Neural crest cell (in vitro differentiated cells): ENCODE measurements at regions not wholly inside any gene's neighbourhood (a gene's known extent, or its start where the extent isn't known, plus 50 kb on each side); places are given as distances from the start of the nearest gene placed in this dataset.

Experiments used
- DNase-seq: peaks from one replicate; pipeline ENCODE4 v3.0.0; 2021; ENCODE audit warnings: low read depth, mixed read lengths, low spot score
- H3K27ac Mint-ChIP-seq: one replicate; pipeline ENCODE4 v1.8.0; 2021; ENCODE audit warnings: mild to moderate bottlenecking, mixed read lengths; ENCODE audit not compliant: unreplicated experiment
- H3K27me3 Mint-ChIP-seq: 2 replicates; pipeline ENCODE4 v1.8.0; 2021; ENCODE audit warnings: low read depth, mild to moderate bottlenecking, mixed read lengths
- H3K36me3 Mint-ChIP-seq: 2 replicates; pipeline ENCODE4 v1.8.0; 2021; ENCODE audit warnings: low read depth, mild to moderate bottlenecking, mixed read lengths
- H3K4me1 Mint-ChIP-seq: 2 replicates; pipeline ENCODE4 v1.8.0; 2021; ENCODE audit warnings: mixed read lengths
- H3K4me3 Mint-ChIP-seq: one replicate; pipeline ENCODE4 v1.8.0; 2021; ENCODE audit warnings: mild to moderate bottlenecking, mixed read lengths
- H3K9me3 Mint-ChIP-seq: 2 replicates; pipeline ENCODE4 v1.8.0; 2021; ENCODE audit warnings: mixed read lengths
- TF ChIP-seq, protein P1 (sequence below): fragments of 200-600 bp; sonication (generic); conservative IDR thresholded peaks from 2 replicates; pipeline ENCODE4 v1.5.0; 2021; ENCODE audit warnings: antibody characterized with exemption, mild to moderate bottlenecking

DNA sequence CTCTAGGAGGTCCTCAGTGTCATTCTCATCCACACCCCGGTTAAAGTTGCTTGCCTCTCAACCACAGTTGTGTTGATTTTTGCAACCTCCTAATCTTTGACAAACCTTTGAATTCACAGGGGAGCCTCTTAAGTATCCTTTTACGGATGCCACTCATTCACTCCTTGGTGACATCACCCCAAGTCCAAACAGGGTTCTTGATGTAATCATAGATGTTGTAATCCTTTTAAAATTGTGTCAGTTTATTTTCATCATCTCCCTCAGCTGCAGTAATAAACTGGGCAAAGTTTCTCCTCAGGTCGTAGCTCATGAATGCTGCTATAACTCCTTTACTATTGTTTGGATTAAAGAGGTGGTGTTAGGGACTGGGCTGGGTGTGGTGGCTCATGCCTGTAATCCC, 637.2 kb upstream of the NUDT12 start:
- no peak overlapping the region for H3K4me3 Mint-ChIP-seq
- no peak overlapping the region for H3K27ac Mint-ChIP-seq
- no peaks in the 10 kb centered on the region for H3K27me3 Mint-ChIP-seq
- TF ChIP-seq, protein P1, sequence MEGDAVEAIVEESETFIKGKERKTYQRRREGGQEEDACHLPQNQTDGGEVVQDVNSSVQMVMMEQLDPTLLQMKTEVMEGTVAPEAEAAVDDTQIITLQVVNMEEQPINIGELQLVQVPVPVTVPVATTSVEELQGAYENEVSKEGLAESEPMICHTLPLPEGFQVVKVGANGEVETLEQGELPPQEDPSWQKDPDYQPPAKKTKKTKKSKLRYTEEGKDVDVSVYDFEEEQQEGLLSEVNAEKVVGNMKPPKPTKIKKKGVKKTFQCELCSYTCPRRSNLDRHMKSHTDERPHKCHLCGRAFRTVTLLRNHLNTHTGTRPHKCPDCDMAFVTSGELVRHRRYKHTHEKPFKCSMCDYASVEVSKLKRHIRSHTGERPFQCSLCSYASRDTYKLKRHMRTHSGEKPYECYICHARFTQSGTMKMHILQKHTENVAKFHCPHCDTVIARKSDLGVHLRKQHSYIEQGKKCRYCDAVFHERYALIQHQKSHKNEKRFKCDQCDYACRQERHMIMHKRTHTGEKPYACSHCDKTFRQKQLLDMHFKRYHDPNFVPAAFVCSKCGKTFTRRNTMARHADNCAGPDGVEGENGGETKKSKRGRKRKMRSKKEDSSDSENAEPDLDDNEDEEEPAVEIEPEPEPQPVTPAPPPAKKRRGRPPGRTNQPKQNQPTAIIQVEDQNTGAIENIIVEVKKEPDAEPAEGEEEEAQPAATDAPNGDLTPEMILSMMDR, result no peak
- H3K4me1 Mint-ChIP-seq, result no peaks in the 10 kb centered on the region
- no peak for DNase-seq
- H3K9me3 Mint-ChIP-seq, result no peaks in the 10 kb centered on the region
- no peaks in the 10 kb centered on the region for H3K36me3 Mint-ChIP-seq

GRCh38 chr5:104198156-104198555, 635.6 kb upstream of the NUDT12 start:
- DNase-seq, result no peak
- Mint-ChIP-seq H3K9me3 (no peaks in the 10 kb centered on the region), H3K27ac (no peak overlapping the region), H3K4me1 (no peaks in the 10 kb centered on the region), H3K27me3 (no peaks in the 10 kb centered on the region), H3K4me3 (no peak overlapping the region), H3K36me3 (no peaks in the 10 kb centered on the region)
- TF ChIP-seq, protein P1, result no peak

GRCh38 chr5:104189909-104190308, 627.3 kb upstream of the NUDT12 start:
- no peak for DNase-seq
- Mint-ChIP-seq H3K27ac (no peak overlapping the region), H3K4me3 (no peak overlapping the region), H3K27me3 (no peaks in the 10 kb centered on the region), H3K4me1 (no peaks in the 10 kb centered on the region), H3K36me3 (peaks cover 10% of the 10 kb centered on the region), H3K9me3 (peaks cover 15% of the 10 kb centered on the region)
- TF ChIP-seq, protein P1, result no peak

DNA sequence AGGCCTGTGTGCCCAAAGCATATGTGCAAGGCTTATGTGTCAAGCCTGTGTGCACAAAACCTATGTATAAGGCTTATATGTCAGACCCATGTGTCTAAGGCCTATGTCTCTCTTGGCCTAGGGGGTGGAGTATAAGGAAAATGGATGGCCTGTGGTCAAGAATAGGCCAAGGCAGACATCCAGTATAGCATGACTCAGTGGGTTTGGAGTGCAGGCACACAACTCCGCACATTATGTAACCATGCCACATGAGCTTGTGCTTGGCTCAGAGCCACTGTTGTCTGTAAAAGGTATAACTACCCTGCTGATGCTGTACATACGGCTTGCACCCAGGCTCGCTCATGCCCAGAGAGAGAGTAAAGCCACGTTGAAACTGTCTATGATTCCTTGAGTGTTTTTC, 626.4 kb upstream of the NUDT12 start:
- DNase-seq, result no peak
- no peaks in the 10 kb centered on the region for H3K4me1 Mint-ChIP-seq
- no peaks in the 10 kb centered on the region for H3K27me3 Mint-ChIP-seq
- peaks cover 17% of the 10 kb centered on the region for H3K9me3 Mint-ChIP-seq
- TF ChIP-seq, protein P1, result no peak
- no peak overlapping the region for H3K4me3 Mint-ChIP-seq
- H3K36me3 Mint-ChIP-seq, result peaks cover 10% of the 10 kb centered on the region
- H3K27ac Mint-ChIP-seq, result no peak overlapping the region

- TF ChIP-seq, protein P1, result no peak
- DNase-seq, result no peak
- Mint-ChIP-seq H3K4me3 (no peak overlapping the region), H3K27ac (no peak overlapping the region), H3K4me1 (no peaks in the 10 kb centered on the region), H3K36me3 (peaks cover 10% of the 10 kb centered on the region), H3K27me3 (no peaks in the 10 kb centered on the region), H3K9me3 (peaks cover 19% of the 10 kb centered on the region)
Measured at GRCh38 chr5:104187656-104188055, 625.1 kb upstream of the NUDT12 start.

- DNase-seq, result no peak
- Mint-ChIP-seq H3K27me3 (no peaks in the 10 kb centered on the region), H3K4me1 (no peaks in the 10 kb centered on the region), H3K9me3 (peaks cover 24% of the 10 kb centered on the region), H3K4me3 (no peak overlapping the region), H3K27ac (no peak overlapping the region), H3K36me3 (peaks cover 10% of the 10 kb centered on the region)
- TF ChIP-seq, protein P1, result no peak
Measured at GRCh38 chr5:104186510-104186909, 623.9 kb upstream of the NUDT12 start.
